Left kidney (tissue), 1 donor: ENCODE measurements at regions not wholly inside any gene's neighbourhood (a gene's known extent, or its start where the extent isn't known, plus 50 kb on each side); places are given as distances from the start of the nearest gene placed in this dataset.
"Not testable (repeated sequence)": the region's sequence is repeated elsewhere in the genome, so short reads cannot be mapped to it uniquely, and the experiment has no call there.

Experiments
- DNase-seq: peaks from one replicate; pipeline ENCODE4 v3.0.0-alpha.2; 2013

DNA sequence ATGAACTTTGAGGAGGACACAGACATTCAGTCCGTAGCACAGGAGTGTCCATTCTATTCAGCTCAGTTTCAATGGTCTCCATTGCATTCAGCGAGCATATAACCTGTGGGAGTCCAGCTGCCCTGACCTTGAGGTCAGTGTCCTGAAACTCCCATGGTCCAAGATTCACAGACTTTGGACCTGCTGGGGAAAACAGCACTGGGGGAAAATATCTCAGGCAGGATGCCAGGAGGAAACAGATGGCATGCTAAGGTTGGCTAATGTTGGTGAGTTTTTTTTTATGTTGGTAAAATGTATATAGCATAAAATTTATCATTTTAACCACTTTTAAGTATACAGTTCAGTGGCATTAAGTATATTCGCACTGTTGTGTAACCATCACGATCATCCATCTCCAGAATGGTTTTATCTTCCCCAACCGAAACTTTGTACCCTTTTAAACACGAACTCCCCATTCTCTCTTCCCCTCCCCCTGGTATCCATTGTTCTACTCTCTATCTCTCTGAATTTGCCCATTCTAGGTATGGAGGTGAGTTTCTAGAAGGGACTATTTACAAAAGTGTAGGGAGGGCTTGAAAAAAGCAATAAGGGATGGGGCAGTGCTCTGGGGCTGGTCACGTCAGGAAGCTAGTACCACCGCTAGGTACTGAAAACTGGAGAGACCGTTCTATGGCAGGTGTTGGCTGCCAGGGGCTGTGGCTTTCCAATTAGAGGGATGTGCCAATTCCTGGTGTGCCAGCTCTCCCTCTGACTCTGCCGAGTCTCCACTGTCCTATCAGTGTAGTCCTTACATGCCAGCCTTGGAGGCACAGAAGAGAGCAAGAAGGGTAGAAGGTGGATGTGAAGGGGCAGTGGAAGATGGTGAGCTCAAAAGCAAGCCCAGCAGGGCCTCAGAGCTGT lies 85.3 kb downstream of the FOXD2 start:
- no peak for DNase-seq

DNA sequence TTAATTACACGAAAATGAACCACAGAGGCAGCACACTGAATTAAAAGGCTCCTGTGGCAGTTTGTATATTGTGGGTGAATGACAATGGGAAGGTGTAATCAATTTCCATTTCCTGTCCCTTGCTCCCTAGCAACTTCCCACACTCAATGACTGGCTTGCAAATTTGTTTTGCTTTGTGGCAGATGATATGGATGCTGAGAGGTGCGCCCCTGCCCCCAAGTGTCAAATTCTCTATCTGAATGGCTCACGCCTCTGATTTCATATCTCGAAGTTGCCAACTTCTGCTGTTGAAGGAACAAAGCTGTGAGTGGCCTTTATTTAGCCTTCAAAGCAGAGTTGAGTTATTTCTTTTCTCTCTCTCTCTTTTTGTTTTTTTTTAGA lies 86.0 kb downstream of the FOXD2 start:
- no peak for DNase-seq

DNA sequence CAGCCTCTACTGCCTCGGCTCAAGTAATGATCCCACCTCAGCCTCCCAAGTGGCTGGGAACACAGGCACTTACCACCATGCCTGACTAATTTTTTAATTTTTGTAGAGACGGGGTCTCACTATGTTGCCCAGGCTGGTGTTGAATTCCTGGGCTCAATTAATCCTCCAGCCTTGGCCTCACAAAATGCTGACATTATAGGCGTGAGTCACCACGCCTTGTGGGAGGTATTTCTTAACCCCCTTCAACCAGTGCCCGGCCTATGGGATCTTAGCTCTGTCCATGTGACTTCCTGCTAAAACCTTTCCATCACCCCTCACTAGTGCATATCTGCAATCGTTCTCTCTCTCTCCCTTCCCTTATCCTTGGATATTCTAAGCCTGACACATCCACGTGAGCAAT lies 86.4 kb downstream of the FOXD2 start:
- no peak for DNase-seq

DNA sequence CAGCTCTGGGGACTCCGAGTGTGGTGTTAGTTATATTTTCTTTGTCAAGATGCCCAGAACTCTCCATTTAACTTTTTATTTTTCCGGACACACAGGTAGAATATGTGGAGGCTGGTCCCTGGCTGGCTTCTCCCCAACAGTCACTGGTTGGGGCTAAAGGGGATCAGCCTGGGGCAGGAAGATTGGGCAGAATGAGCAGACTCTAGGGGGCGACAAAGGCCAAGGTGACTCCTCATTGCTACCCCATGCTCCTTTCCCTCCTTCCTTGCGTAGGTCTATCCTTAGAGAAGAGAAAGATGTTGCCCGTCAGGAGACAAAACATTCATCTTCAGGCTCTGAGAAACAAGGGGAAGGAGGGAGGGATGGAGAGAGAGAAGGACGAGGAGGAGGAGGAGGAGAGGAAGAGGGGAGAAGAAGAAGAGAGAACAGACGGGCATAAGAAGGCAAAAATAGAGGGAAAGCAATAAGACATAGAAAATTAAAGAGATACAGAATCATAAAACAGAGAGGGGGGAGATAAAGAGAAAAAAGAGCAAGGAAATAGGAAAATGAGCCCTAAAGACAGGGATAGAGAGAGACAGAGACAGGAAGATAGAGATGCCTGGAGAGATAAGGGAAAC lies 89.9 kb downstream of the FOXD2 start:
- DNase-seq: no peak

DNA sequence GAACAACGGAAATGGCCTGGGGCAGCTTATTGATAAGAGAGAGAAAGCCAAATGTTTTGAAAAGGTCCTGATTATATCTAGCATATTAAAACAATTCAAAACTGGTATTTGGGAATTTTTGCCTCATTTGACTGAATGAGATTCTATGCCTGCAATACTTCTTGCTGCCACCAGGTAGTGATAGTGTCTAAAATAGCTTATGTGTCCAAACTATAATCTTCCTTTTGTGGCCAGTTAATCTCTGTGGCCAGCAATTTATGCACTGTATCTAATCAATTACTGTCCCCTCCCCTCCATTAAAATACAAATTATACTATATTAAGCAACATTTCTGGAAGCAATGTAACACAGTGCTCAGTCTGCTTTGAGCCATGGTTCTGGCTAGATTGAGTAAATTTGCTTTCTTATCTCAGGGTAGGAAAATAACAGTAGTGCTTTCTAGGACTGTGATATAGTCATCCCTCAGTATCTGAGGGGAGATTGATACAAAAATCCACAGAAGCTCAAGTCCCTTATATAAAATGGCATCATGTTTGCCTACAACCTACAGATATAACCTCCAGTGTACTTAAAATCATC lies 91.8 kb downstream of the FOXD2 start:
- no peak for DNase-seq

DNA sequence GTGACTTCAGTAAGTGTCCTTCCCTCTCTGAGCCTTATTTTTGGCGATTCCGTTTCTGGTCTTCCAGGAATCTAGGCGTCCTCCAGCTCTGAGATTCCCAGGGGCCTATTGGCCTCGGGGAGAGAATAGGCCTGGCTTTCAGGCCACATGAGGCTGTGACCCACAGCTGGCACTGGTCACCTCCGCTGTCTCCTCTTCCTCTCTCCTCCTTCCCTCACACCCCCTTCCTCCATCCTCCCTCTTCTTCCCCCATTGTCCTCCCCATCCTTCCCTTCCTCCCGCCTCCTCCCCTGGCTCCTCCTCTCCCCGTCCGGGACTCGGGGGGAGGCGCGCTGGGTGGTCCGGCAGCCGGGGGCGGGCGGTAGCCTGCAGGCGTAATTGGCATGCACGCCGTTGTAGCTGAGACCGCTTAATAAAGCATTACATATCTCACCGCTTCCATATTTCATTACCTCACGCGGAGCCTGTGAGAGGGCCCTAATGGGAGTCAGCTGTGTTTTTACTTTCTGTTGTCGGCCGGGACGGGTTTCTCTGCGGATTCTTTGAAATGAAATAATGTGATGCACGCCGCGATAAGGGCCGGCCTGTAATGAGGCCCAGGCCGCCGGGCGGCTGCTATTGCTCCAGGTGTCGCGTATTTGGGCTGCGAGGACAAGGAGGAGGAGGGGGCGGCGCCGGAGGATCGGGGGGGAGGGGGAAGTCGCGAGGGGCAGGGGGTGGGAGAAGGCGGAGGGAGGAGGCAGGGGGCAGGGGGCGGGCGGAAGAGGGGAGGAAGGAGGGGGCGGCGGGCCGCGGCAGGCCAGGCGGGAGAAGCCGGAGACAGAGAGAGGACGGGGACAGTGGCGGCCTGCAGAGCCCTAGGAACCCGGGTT lies 95.3 kb downstream of the FOXD2 start:
- DNase-seq: peak; percentile 85

DNA sequence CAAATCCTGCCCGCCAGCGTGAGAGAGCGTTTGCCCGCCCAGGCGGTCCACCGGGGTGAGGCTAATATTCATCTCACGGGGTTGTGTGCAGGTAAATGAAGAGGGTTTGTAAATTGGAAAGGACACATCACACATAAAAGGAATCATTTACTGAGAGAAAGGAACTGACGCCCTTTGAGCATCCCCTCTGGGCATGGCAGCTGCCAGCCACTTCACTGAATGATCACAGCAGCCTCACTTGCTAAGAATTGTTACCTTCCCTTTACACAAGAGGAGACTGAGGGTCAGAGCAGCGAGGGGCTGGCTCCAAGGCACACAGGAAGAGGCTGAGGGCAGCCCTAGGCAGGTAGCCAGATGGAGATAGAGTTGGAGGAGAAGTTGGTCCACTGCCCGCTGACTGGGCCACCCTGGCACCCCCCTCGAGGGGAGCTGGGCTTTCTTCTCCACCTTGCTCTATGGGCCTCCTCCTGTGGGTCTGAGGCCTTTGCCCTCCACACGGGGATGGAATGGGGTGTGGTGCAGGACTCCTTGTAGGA lies 96.0 kb downstream of the FOXD2 start:
- no peak for DNase-seq

DNA sequence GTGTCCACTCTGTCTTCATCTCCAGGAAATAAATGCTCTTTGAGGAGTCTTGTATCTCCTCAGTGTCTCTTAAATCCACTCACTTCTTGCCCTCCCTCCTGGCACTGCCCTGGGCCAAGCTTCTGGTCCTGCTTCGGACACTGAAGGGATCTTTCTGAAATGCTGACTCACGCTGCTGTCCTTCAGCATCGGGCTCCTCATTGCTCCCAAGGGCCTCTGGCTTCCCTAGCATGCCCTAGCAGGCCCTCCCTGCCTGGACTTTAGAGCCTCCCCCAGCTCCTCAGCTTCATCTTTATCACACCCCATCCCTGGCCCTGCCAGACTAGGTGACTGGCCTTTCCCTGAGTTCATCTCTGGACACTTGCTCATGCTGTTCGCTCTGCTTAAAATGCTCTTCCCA lies 96.6 kb downstream of the FOXD2 start:
- no peak for DNase-seq

DNA sequence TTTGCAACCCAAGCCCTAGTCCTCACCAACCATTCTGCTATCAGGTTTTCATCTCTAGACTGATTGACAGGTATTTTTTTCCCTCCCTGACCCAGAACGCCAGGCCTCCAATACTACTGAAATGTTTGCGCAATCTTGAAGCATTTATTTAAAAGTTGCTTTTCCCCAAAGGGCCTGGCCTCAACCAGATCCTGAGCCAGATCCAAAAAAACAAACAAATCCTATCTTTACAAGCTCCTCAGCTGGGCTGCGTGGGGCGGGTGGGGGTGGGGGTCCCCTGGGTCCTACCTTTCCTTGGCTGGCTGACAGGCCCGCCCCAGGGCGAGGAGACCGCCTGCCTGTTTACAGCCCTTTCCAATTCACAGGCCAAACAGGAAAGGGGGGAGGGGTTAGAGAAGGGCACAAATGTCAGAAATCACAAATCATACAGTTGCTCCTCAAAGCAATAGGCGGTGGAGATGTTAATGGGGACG lies 98.8 kb downstream of the FOXD2 start:
- no peak for DNase-seq

DNA sequence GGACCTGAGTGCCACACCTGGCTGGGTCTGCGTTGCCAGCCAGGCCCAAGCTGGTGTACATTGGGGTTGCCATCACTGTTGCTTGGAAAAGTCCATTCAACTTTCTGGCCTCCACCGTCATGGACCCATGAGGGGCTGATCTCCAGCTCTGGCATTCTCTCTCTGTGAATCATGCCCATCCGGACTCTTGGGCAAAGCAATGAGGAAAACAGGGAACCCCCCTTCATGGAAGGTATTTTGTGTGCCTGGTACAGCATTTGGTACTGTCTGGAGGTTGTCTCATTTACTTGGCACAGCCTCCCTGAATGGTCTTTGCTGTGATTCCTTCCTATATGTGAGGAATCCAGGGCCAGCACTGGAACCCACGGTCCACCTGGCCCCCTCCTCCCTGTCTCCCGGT lies 99.4 kb downstream of the FOXD2 start:
- no peak for DNase-seq

DNA sequence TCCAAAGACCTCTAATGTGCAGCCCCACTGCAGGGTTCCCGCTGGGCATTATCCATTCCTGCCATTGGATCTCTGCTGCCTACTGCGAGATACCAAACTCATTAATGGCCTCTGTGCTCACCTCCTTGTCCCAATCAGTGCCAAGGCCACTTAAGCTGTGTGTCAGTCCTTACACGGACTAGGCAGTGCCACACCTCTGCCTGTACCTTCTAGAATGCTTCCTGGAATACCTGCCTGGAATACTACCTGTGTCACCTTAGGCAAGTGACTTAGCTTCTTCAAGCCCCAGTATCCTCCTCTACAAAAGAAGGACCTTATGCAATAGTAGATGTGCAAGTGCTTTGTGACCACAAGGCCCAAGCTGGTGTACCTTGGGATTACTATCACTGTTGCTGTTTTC lies 100.1 kb downstream of the FOXD2 start:
- DNase-seq: no peak

DNA sequence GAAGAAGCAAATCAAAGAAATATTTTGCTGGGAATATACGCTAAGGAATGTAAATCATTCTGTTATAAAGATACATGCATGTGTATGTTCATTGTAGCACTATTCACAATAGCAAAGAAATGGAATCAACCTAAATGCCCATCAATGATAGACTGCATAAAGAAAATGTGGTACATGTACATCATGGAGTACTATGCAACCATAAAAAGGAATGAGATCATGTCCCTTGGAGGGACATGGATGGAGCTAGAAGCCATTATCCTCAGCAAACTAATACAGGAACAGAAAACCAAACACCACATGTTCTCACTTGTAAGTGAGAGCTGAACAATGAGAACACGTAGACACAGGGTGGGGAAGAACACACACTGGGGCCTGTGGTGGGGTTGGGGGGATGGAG lies 100.7 kb downstream of the FOXD2 start:
- not testable (repeated sequence) for DNase-seq

DNA sequence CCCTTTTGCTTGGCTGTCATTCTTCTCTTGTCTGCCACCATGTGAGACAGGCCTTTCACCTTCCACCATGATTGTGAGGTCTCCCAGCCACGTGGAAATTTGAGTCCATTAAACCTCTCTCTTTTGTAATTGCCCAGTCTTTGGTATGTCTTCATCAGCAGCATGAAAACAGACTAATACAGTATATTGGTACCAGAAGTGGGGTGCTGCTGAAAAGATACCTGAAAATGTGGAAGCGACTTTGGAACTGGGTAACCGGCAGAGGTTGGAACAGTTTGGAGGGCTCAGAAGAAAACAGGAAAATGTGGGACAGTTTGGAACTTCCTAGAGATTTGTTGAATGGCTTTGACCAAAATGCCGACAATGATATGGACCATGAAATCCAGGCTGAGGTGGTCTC lies 103.9 kb downstream of the FOXD2 start:
- DNase-seq: not testable (repeated sequence)

DNA sequence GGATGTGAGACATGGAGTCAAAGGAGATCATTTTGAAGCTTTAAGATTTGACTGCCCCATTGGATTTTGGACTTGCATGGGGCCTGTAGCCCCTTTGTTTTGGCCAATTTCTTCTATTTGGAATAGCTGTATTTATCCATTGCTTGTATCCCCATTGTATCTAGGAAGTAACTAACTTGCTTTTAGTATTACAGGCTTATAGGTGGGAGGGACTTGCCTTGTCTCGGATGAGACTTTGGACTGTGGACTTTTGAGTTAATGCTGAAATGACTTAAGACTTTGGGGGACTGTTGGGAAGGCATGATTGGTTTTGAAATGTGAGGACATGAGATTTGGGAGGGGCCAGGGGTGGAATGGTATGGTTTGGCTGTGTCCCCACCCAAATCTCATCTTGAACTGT lies 105.2 kb downstream of the FOXD2 start:
- DNase-seq: not testable (repeated sequence)

DNA sequence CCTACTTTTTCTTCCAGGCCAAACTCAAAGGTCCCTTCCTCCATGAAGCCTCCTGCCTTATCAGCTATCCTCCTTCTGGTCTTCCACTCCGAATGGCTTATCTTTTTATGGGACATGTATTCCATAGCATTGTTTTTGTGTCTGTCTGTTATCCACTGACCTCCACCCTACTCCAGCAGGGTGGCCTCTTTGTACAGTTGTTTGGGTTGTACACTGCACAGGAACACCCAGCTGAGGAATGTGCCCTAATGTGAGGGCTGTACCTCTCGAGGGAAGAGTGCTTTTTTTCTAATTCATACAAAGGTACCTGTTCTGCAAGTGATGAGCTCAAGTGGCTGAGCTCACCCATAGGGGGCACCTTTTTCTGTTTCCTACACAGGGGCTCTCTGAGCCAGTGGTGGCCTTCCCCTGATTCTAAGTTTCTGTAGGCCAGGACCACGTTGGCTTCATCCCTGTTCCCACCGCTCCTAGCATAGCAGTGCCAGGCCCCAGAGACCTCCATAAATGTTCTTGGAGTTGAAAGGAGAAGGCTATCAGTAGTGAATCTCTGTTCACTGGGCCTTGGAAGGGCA lies 108.2 kb downstream of the FOXD2 start:
- DNase-seq: no peak

DNA sequence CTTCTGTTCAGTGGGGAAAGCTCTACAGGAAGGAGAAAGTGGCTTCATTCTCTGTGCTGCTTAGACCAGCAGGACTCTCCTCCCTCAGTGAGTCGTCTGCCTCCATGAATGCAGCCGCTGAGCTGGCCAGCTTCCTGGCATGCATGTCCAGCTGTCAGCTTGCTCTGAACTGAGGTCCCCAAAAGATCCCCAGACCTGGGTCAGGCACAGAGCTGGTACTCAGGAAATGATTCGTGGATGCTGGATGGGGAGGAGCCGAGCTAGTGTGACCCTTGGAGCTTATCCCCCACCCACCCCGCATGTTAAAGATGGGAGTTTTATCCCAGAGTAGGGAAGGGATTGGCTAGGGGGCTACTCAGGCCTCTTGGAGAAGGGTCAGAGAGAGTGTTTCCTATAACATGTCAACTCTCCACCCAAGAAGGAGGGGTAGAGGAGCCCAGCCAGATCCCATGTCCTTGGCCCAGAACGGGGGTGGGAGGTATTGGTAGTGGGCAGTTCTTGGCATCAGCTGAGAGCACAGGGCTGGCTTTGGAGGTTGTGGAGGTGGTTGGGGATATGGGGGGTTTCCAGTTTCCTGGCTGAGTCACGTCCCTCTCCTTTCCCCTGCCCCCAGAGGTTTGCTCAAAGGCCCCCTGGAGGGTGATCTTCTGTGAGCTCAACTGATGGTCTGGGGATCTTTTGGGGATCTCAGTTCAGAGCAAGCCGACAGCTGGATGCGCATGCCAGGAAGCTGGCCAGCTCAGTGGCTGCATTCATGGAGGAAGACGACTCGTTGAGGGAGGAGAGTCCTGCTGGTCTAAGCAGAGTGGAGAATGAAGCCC lies 110.1 kb downstream of the FOXD2 start:
- DNase-seq: no peak

DNA sequence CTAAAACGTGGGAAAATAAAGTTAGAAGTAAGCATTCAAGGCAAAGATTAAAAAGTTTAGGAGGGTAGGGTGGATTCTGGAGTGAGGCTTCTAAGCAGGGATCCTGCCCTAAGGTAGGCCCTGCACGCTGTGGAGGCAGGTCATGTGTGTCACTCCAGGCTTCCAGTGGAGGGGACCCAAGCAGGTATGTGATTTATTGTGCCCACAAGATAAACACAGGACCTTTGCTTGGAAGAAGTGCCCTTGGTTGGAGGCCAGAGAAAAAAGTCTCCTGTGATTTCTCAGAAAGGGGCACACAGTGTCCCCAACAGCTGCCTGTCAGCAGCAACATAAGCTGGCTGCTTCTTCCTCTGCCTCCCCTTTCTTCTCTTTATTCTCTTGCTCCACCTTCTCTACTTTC lies 110.8 kb downstream of the FOXD2 start:
- DNase-seq: no peak

DNA sequence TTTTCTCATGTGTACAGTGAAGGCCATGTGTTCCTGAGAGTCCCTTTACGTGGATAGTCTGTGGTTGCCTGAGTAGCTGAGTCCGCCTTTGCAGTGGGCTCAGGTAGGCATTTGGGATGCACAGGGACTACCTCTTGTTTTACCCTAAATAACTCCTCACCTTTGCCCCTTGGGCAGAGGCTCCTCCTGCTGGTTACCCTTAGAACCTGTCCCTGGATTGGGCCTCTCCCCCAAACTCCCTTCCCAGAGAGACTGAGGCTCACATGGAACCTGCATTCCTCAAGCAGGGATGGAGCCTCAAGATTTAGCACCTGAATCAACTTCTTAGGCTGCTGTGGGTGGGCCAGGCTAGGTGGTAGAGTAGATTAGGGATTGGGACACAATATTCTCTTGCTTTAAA lies 111.7 kb downstream of the FOXD2 start:
- DNase-seq: no peak

DNA sequence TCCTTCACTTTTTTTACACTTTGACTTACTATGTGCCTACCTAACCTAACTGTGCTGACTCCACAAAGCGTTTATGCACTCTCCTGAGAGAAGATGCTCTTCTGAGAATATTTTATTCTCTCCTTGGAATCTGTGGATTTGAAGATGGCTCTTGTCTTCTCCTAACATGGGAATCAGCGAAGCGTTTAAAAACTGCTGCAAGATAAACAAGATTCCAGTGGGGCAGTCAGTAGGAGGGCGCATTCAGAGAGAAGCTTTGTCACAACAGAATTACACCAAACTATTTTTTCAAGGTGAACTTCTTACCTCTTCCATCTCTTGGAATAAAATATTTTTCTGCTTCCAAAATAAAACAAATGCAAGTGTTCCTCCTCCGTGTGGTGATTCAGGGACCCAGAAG lies 113.1 kb downstream of the FOXD2 start:
- no peak for DNase-seq

DNA sequence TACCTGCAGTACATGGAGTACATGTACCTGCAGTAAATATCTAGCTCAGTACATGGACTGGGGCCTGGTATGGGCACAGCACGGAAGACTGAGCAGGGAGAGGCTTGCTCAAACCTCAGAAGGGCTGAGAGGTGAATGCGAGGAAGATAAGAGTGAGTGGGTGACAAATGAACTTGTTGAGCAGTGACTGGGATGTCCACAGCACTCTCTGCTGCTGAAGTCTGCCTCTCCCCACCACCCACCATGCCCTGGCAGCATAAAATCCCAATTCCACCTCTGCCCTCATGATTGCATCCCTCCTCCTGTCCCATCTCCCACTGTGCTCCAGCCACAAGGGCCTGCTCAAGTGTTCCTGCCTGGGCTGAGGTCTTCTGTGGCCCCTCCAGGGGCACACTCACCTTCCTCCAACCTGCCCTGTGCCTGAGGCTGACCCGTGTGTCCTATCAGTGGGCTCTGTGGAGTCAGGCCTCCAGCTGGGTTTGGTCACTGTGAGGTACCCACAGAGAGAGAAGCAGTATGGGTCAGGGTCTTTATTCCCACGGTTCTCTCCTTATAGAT lies 114.2 kb downstream of the FOXD2 start:
- no peak for DNase-seq

DNA sequence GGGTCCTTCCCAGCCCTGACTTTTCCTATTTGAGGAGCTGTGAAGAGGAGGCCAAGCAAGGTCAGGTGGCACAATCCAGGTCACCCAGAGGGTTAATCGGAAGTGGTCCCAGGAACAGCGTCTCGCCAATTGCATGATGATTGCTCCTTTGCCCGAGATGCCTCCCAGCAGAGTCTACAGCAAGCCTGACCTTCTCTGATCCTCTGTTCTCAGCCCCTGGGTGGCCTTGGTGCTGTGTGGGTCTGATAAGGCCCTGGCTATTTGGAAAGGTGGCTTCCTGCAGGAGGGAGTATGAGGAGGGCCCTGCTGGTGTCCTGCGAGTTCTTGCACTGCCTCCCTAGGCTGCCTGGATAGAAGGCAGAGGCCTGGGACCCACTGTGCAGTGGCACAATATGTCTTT lies 116.2 kb downstream of the FOXD2 start:
- DNase-seq: no peak
